GM19468 (cell line): ENCODE measurements at regions not wholly inside any gene's neighbourhood (a gene's known extent, or its start where the extent isn't known, plus 50 kb on each side); places are given as distances from the start of the nearest gene placed in this dataset.
"Not testable (repeated sequence)": the region's sequence is repeated elsewhere in the genome, so short reads cannot be mapped to it uniquely, and the experiment has no call there.

Experiments used
- ATAC-seq: cut with Tn5 transposase; IDR thresholded peaks from one replicate; pipeline ENCODE4 v1.9.1; 2021; ENCODE audit warnings: mild to moderate bottlenecking, moderate library complexity, moderate number of reproducible peaks; ENCODE audit not compliant: unreplicated experiment; ENCODE audit errors: extremely low read depth

DNA sequence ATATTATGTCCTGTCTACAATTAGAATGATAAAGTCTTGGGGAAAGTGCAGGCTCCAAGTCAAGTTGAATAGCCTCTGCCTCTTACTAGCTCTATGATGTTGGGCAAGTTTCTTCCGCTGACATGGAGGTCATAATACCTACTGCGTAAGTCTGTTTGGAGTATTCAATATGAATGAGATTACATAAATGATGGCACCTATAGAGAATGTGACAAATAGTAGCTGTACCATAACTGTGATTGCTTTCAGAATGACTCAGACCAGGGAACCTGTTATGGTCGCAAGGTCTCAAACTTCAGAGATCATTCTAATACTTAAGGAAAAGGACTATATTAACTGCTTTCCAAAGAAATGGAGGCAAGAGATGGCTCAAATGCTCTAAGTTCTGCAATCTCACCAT lies 94.0 kb upstream of the ABCA1 start:
- ATAC-seq = no peak

- ATAC-seq = not testable (repeated sequence)
Measured at GRCh38 chr9:105022545-105022944, 94.6 kb upstream of the ABCA1 start.

- no peak for ATAC-seq
Measured at GRCh38 chr9:105023788-105024187, 95.8 kb upstream of the ABCA1 start.

DNA sequence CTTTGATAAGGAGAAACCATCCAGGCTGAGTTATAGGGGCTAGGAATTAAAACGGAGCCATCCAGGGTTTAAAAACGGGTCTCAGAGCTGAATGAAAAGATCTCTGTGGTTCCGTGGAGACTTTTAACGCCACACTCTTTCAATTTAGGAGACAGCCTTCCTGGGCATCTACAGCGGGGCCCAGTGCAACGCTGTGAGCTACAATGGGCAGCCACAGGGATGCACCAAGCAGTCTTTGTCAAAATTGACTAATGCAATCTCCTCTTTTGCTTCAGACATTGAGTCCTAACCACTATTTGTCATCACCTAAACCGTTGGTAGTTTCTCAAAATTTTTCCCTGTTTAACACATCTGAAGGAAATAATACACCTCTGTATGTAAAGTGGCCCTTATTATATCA lies 96.6 kb upstream of the ABCA1 start:
- ATAC-seq = no peak

DNA sequence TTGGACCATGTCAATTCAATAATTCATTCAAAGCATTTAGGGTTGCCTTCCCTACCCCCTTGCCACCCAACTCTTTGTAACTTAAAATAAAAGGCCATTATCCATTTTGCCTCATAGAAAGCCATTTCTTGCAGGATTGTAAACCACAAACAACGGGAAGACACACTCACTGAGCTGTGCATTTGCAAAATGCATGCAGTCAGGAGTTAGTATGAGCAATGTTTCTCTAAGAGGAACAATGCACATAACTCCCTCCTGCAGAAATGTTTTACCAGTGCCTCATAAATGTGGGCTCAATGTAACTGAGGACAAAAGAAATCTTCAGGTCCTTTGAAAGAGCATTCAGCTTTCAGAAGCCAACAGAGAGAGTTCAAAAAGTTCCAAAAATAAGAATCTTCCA lies 98.5 kb upstream of the ABCA1 start:
- no peak for ATAC-seq

GRCh38 chr9:105027084-105027483 lies 99.1 kb upstream of the ABCA1 start:
- ATAC-seq = no peak

GRCh38 chr9:105030285-105030684 lies 102.3 kb upstream of the ABCA1 start:
- no peak for ATAC-seq

DNA sequence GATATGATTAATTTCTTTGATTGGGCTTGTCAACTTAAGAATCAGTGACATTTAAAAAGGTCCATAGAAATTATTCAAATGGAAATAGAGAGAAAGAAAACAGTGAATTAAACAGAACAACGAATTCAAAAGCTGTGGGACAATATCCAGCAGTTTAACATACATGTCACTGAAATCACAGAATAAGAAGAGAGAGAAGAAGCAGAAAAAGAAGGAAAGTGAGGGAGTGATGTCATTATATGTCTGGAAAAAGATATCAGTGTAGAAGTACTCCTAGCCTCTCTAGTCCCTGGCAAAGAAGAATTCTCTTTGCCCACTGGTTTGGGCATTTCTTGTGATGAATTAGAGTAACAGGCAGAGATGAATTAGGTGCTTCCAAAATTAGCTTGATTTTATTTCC lies 109.2 kb upstream of the ABCA1 start:
- ATAC-seq = no peak

DNA sequence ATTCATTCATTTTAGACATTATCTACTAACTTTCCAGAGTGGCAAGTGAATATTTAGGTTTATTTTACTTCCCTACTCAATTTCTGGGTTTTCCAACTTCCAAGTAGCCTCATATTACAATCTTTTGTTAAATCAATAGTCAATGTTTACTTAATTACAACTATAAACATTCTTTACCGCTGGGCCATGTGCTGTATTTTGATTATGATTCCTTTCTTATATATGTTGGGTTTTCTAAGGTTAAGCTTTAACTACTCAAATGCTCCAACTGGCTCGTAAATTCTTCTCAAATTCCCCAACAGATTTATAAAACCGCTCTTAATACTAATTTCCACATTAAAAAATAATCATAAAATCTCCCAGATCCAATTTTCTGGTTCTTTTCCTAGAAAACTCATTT lies 110.1 kb upstream of the ABCA1 start:
- no peak for ATAC-seq

- no peak for ATAC-seq
Measured at GRCh38 chr9:105039175-105039799, 111.3 kb upstream of the ABCA1 start.

- no peak for ATAC-seq
Measured at GRCh38 chr9:105043370-105043936, 115.5 kb upstream of the ABCA1 start.

DNA sequence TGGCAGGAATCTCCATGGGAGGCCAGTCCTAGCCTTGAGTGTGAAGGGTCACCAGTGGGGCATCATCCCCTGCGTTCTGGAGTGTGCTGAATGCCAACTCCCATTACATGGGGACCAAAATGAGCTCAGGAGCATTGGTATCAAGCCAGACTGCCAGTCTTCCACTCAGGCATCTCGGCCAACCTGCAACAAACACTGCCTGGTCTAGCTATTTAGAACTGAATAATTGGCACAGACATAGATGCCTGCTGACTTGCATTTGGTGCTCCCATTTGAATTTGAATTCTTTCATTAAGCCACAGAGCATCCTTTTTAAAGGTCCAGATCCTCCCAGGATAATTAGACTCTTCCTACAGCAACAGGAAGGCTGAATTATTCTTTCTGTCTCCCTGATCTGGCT lies 116.6 kb upstream of the ABCA1 start:
- ATAC-seq = no peak

DNA sequence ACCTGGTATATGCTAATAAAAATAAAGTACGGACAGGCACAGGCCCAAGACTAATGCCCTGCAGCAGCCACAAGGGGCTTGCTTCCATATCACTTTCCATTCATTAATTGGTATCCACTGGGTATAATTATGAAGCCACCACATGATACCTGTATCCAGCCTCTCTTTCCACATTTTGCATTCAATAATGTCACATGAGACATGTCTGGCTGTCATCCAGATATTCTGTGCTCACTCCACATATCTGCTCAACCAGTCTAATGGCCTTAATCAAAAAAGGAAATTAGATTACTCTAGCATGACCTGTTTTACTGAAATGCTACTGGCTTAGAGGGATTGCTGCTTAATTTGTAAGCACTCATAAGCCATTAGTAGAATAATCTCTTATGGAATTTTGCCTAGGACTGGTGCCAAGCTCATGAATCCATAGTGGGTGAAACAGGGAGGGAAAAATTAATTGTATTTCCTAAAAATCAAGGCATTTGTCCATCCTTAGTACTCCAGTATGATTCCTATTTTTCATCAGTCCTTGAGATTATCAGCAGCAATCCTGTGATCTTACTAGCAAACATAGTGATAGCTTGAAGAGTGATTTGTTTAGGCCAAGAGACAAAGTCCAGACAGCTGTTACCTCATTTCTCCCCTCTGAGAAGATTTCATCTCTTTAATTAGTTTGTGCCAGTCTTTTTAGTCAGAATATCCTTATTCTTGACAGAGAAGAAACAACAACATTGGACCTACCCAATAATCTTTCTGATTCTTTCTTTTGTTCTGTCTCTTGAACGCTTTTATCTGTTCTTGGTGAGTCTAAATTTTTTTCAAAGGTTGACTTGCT lies 119.2 kb upstream of the ABCA1 start:
- no peak for ATAC-seq

GRCh38 chr9:105047742-105048041 lies 119.7 kb upstream of the ABCA1 start:
- no peak for ATAC-seq

GRCh38 chr9:105048331-105048730 lies 120.4 kb upstream of the ABCA1 start:
- ATAC-seq = no peak

- ATAC-seq = no peak
Measured at GRCh38 chr9:105050296-105050695, 122.3 kb upstream of the ABCA1 start.

DNA sequence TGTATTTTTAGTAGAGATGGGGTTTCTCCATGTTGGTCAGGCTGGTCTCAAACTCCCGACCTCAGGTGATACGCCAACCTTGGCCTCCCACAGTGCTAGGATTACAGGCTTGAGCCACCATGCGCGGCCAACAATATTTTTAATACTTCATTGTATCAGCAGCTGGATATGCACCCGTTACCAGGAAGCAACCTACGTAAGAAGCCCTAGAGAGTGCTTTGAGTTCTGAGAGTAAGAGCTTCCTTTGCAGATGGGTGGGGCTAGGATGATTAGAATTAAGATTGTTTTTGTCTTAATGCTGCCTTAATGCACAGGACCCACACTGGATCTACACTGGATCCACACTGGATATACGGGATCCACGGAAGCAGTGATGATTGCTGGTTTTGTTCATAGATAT lies 123.9 kb upstream of the ABCA1 start:
- no peak for ATAC-seq

GRCh38 chr9:105052346-105052745 lies 124.4 kb upstream of the ABCA1 start:
- no peak for ATAC-seq

DNA sequence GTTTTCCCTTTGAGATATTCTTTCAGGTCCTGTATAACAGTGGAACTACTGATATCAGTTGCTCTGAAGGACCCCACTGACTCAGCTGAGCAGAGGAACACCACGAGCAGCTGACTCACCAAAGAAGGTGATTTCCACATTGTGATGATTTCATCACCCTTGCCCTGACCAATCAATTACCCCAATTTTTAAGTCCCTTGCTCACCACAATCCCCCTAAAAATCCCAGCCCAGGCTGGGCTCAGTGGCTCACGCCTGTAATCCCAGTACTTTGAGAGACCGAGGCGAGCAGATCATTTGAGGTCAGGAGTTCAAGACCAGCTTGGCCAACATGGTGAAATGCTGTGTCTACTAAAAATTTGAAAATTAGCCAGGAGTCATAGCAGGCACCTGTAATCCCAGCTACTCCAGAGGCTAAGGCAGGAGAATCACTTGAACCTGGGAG lies 125.3 kb upstream of the ABCA1 start:
- peak; percentile 74 for ATAC-seq

- ATAC-seq = no peak
Measured at GRCh38 chr9:105054491-105054890, 126.5 kb upstream of the ABCA1 start.

- ATAC-seq = no peak
Measured at GRCh38 chr9:105055917-105056316, 128.0 kb upstream of the ABCA1 start.

DNA sequence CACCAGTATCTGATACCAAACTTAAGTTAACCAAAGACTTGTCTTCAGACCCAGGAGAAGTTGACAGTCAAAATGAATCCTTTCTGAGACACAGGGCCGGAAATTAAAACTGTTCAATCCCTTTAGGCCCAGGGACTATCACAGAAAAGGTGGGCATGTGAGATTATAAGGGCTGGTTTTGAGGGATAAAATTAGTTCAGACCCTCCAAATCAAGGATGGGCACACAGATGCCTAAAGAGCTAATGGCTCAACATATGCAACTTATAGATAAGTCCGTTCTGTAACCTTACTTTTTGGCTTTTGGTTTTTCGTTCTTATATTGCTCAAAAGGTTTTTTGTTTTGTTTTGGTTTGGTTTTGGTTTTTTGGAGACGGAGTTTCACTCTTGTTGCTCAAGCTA lies 129.6 kb upstream of the ABCA1 start:
- ATAC-seq = no peak
